HepG2 (cell line): ENCODE measurements at regions not wholly inside any gene's neighbourhood (a gene's known extent, or its start where the extent isn't known, plus 50 kb on each side); places are given as distances from the start of the nearest gene placed in this dataset.

Experiments
- ARNT ChIP-seq: fragments of 450-650 bp; IDR thresholded peaks from 2 replicates; pipeline ENCODE4 v1.6.1; 2017
- CTCF ChIP-seq: sonication (generic); formaldehyde crosslinking; IDR thresholded peaks from 2 replicates; pipeline ENCODE4 v1.5.0; 2020; ENCODE audit warnings: mild to moderate bottlenecking, missing genetic modification reagents, moderate library complexity
- ETV6 ChIP-seq: sonication (generic); formaldehyde crosslinking; conservative IDR thresholded peaks from 2 replicates; pipeline ENCODE4 v1.4.0; 2020; ENCODE audit warnings: missing genetic modification reagents
- MATR3 ChIP-seq: sonication (generic); formaldehyde crosslinking; IDR thresholded peaks from 2 replicates; pipeline ENCODE4 v1.4.0; 2020; ENCODE audit warnings: missing genetic modification reagents
- POLR2A ChIP-seq, 2 experiments: IDR thresholded peaks; 2 replicates each; pipeline ENCODE4 v1.6.1; 2011; ENCODE audit warnings: low read depth in 2 of 2, low read length in 2 of 2, mild to moderate bottlenecking in 1 of 2, moderate library complexity in 1 of 2; ENCODE audit not compliant: insufficient read depth in 1 of 2
- REL ChIP-seq: sonication (generic); formaldehyde crosslinking; conservative IDR thresholded peaks from 2 replicates; pipeline ENCODE4 v1.8.0; 2022; ENCODE audit warnings: mild to moderate bottlenecking, missing genetic modification reagents, moderate library complexity
- TF ChIP-seq, protein P1 (sequence below): fragments of 450-650 bp; IDR thresholded peaks from 2 replicates; pipeline ENCODE4 v1.6.1; 2016
- TF ChIP-seq, protein P2 (sequence below): sonication (generic); formaldehyde crosslinking; IDR thresholded peaks from 2 replicates; pipeline ENCODE4 v1.4.0; 2020; ENCODE audit warnings: missing genetic modification reagents, mild to moderate bottlenecking, borderline replicate concordance

DNA sequence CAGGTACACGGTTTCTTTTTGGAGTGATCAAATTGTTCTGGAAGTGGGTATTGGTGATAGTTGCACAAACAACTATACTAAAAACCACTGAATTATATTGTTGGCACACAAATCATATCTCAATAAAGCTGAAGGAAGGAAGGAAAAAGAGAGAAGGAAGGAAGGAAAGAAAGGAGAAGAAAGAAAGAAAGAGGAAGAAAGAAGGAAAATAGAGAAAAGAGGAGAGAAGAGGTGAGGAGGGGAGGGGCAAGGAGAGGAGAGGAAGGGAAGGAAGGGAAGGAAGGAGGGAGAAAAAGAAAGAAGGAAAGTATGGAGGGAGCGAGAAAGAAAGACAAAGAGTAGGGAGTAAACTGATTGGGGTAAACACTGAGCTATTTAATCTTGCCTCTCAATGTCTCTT is 77.9 kb upstream of the TSC22D2 start:
- TF ChIP-seq CTCF (no peak), POLR2A (IDR thresholded peaks at IDR 0.05; ENCODE audit: insufficient read depth in 1 of 2, low read depth in 2 of 2, low read length in 2 of 2) (no peak), ETV6 (CRISPR knock-in tag) (no peak), MATR3 (CRISPR knock-in tag) (no peak), ARNT (no peak), REL (CRISPR knock-in tag) (no peak)
- TF ChIP-seq, protein P1, sequence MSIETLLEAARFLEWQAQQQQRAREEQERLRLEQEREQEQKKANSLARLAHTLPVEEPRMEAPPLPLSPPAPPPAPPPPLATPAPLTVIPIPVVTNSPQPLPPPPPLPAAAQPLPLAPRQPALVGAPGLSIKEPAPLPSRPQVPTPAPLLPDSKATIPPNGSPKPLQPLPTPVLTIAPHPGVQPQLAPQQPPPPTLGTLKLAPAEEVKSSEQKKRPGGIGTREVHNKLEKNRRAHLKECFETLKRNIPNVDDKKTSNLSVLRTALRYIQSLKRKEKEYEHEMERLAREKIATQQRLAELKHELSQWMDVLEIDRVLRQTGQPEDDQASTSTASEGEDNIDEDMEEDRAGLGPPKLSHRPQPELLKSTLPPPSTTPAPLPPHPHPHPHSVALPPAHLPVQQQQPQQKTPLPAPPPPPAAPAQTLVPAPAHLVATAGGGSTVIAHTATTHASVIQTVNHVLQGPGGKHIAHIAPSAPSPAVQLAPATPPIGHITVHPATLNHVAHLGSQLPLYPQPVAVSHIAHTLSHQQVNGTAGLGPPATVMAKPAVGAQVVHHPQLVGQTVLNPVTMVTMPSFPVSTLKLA: no peak
- TF ChIP-seq, protein P2, sequence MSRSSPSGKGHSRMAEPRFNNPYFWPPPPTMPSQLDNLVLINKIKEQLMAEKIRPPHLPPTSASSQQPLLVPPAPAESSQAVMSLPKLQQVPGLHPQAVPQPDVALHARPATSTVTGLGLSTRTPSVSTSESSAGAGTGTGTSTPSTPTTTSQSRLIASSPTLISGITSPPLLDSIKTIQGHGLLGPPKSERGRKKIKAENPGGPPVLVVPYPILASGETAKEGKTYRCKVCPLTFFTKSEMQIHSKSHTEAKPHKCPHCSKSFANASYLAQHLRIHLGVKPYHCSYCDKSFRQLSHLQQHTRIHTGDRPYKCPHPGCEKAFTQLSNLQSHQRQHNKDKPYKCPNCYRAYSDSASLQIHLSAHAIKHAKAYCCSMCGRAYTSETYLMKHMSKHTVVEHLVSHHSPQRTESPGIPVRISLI (CRISPR knock-in tag): no peak
